H1 (cell line): ENCODE measurements at regions not wholly inside any gene's neighbourhood (a gene's known extent, or its start where the extent isn't known, plus 50 kb on each side); places are given as distances from the start of the nearest gene placed in this dataset.
"Not testable (repeated sequence)": the region's sequence is repeated elsewhere in the genome, so short reads cannot be mapped to it uniquely, and the experiment has no call there.

Experiments used
- CTCF ChIA-PET: fragments of 300-600 bp; sonication (Branson Sonifier 250); formaldehyde crosslinking; loops from one replicate; lab custom pipeline; 2021; ENCODE audit not compliant: partially characterized antibody; lab: Charles Lee
- POLR2A ChIA-PET: fragments of 300-600 bp; sonication (Branson Sonifier 250); formaldehyde crosslinking; loops from one replicate; lab custom pipeline; 2021; ENCODE audit warnings: inconsistent platforms; ENCODE audit not compliant: partially characterized antibody; lab: Charles Lee
- DNase-seq, 2 experiments: peaks; one replicate each; pipeline versions ENCODE4 v3.0.0 to v3.0.0-alpha.2; 2010 to 2022; ENCODE audit warnings: low spot score in 2 of 2, low read depth in 1 of 2, mixed read lengths in 1 of 2
- FAIRE-seq: peaks from 2 replicates; lab custom pipeline; 2011; peaks lifted over from hg19 to GRCh38; lab: Jason Lieb, UNC
- H2AFZ ChIP-seq: 2 replicates; pipeline ENCODE4 v1.8.1; 2012; ENCODE audit warnings: low read length, inconsistent platforms
- H2AK5ac ChIP-seq: 2 replicates; pipeline ENCODE4 v1.6.1; 2013; ENCODE audit warnings: low read depth, low read length
- H2BK120ac ChIP-seq: replicated peaks from 2 replicates; pipeline ENCODE3; 2013; ENCODE audit warnings: low read depth, low read length, inconsistent platforms
- H2BK12ac ChIP-seq: 2 replicates; pipeline ENCODE4 v1.6.1; 2013; ENCODE audit warnings: low read depth, low read length
- H2BK15ac ChIP-seq: 2 replicates; pipeline ENCODE4 v1.6.1; 2013; ENCODE audit warnings: low read length
- H2BK20ac ChIP-seq: 2 replicates; pipeline ENCODE4 v1.6.1; 2013; ENCODE audit warnings: low read length
- H2BK5ac ChIP-seq: 2 replicates; pipeline ENCODE4 v1.6.1; 2013; ENCODE audit warnings: low read depth, low read length
- H3K14ac ChIP-seq: 2 replicates; pipeline ENCODE4 v1.6.1; 2013; ENCODE audit warnings: inconsistent platforms; ENCODE audit not compliant: insufficient read length
- H3K18ac ChIP-seq: 2 replicates; pipeline ENCODE4 v1.6.1; 2013; ENCODE audit warnings: low read length; ENCODE audit errors: extremely low read depth
- H3K23ac ChIP-seq: 2 replicates; pipeline ENCODE4 v1.6.1; 2013; ENCODE audit warnings: inconsistent platforms; ENCODE audit not compliant: insufficient read length
- H3K23me2 ChIP-seq: 2 replicates; pipeline ENCODE4 v1.6.1; 2013; ENCODE audit warnings: low read depth, low read length
- H3K27ac ChIP-seq: 2 replicates; pipeline ENCODE4 v1.6.1; 2011; ENCODE audit warnings: low read depth, low read length, inconsistent platforms
- H3K27me3 ChIP-seq, 4 experiments: replicated peaks in 1 of 4; 1 replicate in 1 of 4; 2 replicates in 3 of 4; pipeline versions ENCODE4 v1.6.1 to v1.8.1; 2011 to 2013; ENCODE audit warnings: low read length in 3 of 4, mild to moderate bottlenecking in 3 of 4, inconsistent platforms in 2 of 4, mixed read lengths in 2 of 4, moderate library complexity in 1 of 4; ENCODE audit not compliant: control insufficient read depth in 3 of 4, insufficient read depth in 3 of 4; ENCODE audit errors: extremely low read depth in 1 of 4
- H3K36me3 ChIP-seq, 4 experiments: 2 replicates each; pipeline versions ENCODE4 v1.6.1 to v1.8.1; 2011 to 2013; ENCODE audit warnings: mild to moderate bottlenecking in 4 of 4, low read length in 3 of 4, moderate library complexity in 2 of 4, control low read depth in 1 of 4, inconsistent platforms in 1 of 4; ENCODE audit not compliant: insufficient read depth in 4 of 4, control insufficient read depth in 2 of 4
- H3K4ac ChIP-seq: replicated peaks from 2 replicates; pipeline ENCODE3; 2013; ENCODE audit warnings: low read length, low read depth, mixed read lengths, inconsistent platforms; ENCODE audit not compliant: insufficient read length
- H3K4me1 ChIP-seq, 4 experiments: replicated peaks in 1 of 4; 1 replicate in 1 of 4; 2 replicates in 3 of 4; pipeline versions ENCODE4 v1.6.1 to v1.8.1; 2011 to 2013; ENCODE audit warnings: low read length in 3 of 4, inconsistent platforms in 2 of 4, mixed read lengths in 1 of 4; ENCODE audit not compliant: insufficient read depth in 4 of 4, control insufficient read depth in 3 of 4
- H3K4me2 ChIP-seq, 2 experiments: 2 replicates each; pipeline versions ENCODE4 v1.6.1 to v1.8.1; 2011 to 2013; ENCODE audit warnings: low read depth in 2 of 2, low read length in 2 of 2, control low read depth in 1 of 2, inconsistent platforms in 1 of 2, mild to moderate bottlenecking in 1 of 2; ENCODE audit not compliant: insufficient read depth in 1 of 2
- H3K4me3 ChIP-seq, 4 experiments: fragments of 200-600, 300-600 bp in 1 of 4; sonication (generic), shearing (Covaris generic), sonication (Bioruptor Twin) in 1 of 4; 2 replicates each; pipeline versions ENCODE4 v1.5.1 to v1.8.1; 2011 to 2016; ENCODE audit warnings: low read length in 4 of 4, low read depth in 3 of 4, control low read depth in 2 of 4, inconsistent platforms in 2 of 4, mild to moderate bottlenecking in 2 of 4, mixed read lengths in 1 of 4, moderate library complexity in 1 of 4; ENCODE audit not compliant: insufficient read depth in 2 of 4; ENCODE audit errors: extremely low read depth in 1 of 4
- H3K56ac ChIP-seq: replicated peaks from 2 replicates; pipeline ENCODE3; 2013; ENCODE audit warnings: low read depth, mild to moderate bottlenecking, mixed read lengths, low read length, inconsistent platforms; ENCODE audit not compliant: insufficient read length
- H3K79me1 ChIP-seq: 2 replicates; pipeline ENCODE4 v1.6.1; 2013; ENCODE audit warnings: low read depth, low read length, control low read depth
- H3K79me2 ChIP-seq, 2 experiments: 2 replicates each; pipeline versions ENCODE4 v1.6.1 to v1.8.1; 2012 to 2013; ENCODE audit warnings: low read length in 2 of 2, mild to moderate bottlenecking in 2 of 2, inconsistent platforms in 1 of 2; ENCODE audit not compliant: insufficient read depth in 2 of 2, control insufficient read depth in 1 of 2
- H3K9ac ChIP-seq, 4 experiments: replicated peaks in 1 of 4; 1 replicate in 1 of 4; 2 replicates in 3 of 4; pipeline versions ENCODE4 v1.6.1 to v1.8.1; 2011 to 2013; ENCODE audit warnings: low read depth in 3 of 4, low read length in 3 of 4, control low read depth in 2 of 4, mild to moderate bottlenecking in 2 of 4, moderate library complexity in 2 of 4, inconsistent platforms in 1 of 4; ENCODE audit errors: extremely low read depth in 1 of 4
- H3K9me3 ChIP-seq, 2 experiments: 2 replicates each; pipeline versions ENCODE4 v1.6.1 to v1.8.1; 2012 to 2013; ENCODE audit warnings: mild to moderate bottlenecking in 2 of 2, moderate library complexity in 2 of 2, control low read depth in 1 of 2, inconsistent platforms in 1 of 2, low read depth in 1 of 2, low read length in 1 of 2, mixed read lengths in 1 of 2; ENCODE audit not compliant: insufficient read depth in 2 of 2
- H4K20me1 ChIP-seq, 2 experiments: replicated peaks in 1 of 2; 2 replicates each; pipeline versions ENCODE3 to v1.8.1; 2011 to 2013; ENCODE audit warnings: inconsistent platforms in 2 of 2, low read length in 2 of 2, mild to moderate bottlenecking in 1 of 2; ENCODE audit not compliant: insufficient read depth in 2 of 2, control insufficient read depth in 1 of 2
- H4K5ac ChIP-seq: 2 replicates; pipeline ENCODE4 v1.6.1; 2013; ENCODE audit warnings: low read length, low read depth, mixed read lengths, inconsistent platforms; ENCODE audit not compliant: insufficient read length
- H4K8ac ChIP-seq: 2 replicates; pipeline ENCODE4 v1.8.0; 2013; ENCODE audit warnings: mild to moderate bottlenecking, moderate library complexity, low read length, inconsistent platforms; ENCODE audit not compliant: insufficient read depth; ENCODE audit errors: extremely low read depth
- H4K91ac ChIP-seq: replicated peaks from 2 replicates; pipeline ENCODE3; 2013; ENCODE audit warnings: low read length, mixed read lengths, inconsistent platforms; ENCODE audit not compliant: insufficient read length
- WGBS, 2 experiments: shearing (Covaris generic) in 1 of 2; methylation state at CpG; one replicate each; pipeline versions ENCODE4 v1.1.6 to v1.1.7; 2013 to 2015; ENCODE audit warnings: low lambda C conversion rate in 2 of 2, mixed read lengths in 2 of 2, inconsistent platforms in 1 of 2, low coverage in 1 of 2, missing lambda C conversion rate in 1 of 2; ENCODE audit not compliant: insufficient replicate concordance in 2 of 2, insufficient coverage in 1 of 2, insufficient read length in 1 of 2; ENCODE audit errors: extremely low coverage in 1 of 2, missing lambda C conversion rate in 1 of 2; 5-methylcytosine and 5-hydroxymethylcytosine counted together

DNA sequence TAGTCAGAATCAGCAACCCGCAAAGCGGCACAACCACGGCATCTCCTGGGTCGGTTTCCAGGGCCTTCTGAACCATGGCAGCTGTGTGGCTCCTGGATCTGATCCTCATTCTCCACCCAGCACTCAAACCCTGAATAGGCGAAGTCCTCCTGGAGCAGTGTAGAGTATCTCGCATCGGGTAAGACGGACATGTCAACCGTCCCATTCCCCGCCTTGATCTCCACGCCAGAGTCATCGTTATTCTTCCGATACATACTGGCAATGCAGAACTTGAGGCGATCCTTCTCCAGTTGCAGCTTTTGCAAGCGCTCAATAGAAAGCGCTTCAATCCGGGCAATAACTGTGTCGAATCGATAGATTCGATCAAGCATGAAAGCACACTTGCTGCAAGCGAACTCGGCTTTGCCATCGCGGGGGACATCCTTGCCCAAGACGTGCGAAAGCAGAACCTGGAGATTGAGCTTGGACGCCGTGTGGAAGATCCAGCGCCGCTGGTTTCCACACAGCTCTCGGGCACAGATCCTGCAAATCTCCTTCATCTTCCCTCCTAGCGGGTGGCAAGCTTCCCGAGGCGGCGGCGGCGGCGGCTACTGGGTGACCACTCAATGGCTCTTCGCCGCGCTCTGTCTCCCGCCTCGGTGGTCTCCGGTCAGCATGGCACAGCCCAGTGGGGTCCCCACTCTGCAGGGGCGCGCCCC is 142.9 kb downstream of the NBPF8 start:
- FAIRE-seq, H3K23me2 ChIP-seq, H3K23ac ChIP-seq, H2AK5ac ChIP-seq, H3K56ac ChIP-seq, H3K79me1 ChIP-seq, H3K4ac ChIP-seq, H3K18ac ChIP-seq, H3K14ac ChIP-seq, H2BK15ac ChIP-seq, H2AFZ ChIP-seq, DNase-seq, H4K8ac ChIP-seq, H4K91ac ChIP-seq, H2BK5ac ChIP-seq, H4K5ac ChIP-seq, H3K27ac ChIP-seq, POLR2A ChIA-PET, H3K9ac ChIP-seq, H4K20me1 ChIP-seq, H3K36me3 ChIP-seq, H3K27me3 ChIP-seq, H2BK120ac ChIP-seq, H3K79me2 ChIP-seq, H2BK12ac ChIP-seq, H3K4me1 ChIP-seq, CTCF ChIA-PET, H3K9me3 ChIP-seq, H2BK20ac ChIP-seq: not testable (repeated sequence)
- Histone ChIP-seq H3K4me3 (peak overlapping the region; percentile 26 to 54 (median 32); a peak in 5 of 8 replicates), H3K4me2 (peak overlapping the region; percentile 65 to 69)
- 5% methylated on average over 7 of the region's 46 CpGs; no CpG with 5 or more reads in 1 of the 2 experiments for WGBS, 2 experiments
